ENCODE measurements at regions not wholly inside any gene's neighbourhood (a gene's known extent, or its start where the extent isn't known, plus 50 kb on each side); places are given as distances from the start of the nearest gene placed in this dataset.

GRCh38 chr5:98570010-98570409 is 203.5 kb upstream of the RGMB start:
- no peak overlapping the region for H3K4me3 Mint-ChIP-seq
- peaks cover 5% of the 10 kb centered on the region for H3K4me1 Mint-ChIP-seq
- H3K36me3 Mint-ChIP-seq = peaks cover 3% of the 10 kb centered on the region; the same call in 1 of the 2 replicates
- TF ChIP-seq ZBTB21 (CRISPR knock-in tag; IDR thresholded peaks at IDR 0.05; ENCODE audit: borderline replicate concordance) (no peak), OVOL2 (CRISPR knock-in tag; IDR thresholded peaks at IDR 0.05; ENCODE audit: borderline replicate concordance) (no peak), JAZF1 (CRISPR knock-in tag; IDR thresholded peaks at IDR 0.05) (no peak), NR2C2 (CRISPR knock-in tag; IDR thresholded peaks at IDR 0.05) (no peak), ZBTB43 (CRISPR knock-in tag; IDR thresholded peaks at IDR 0.05) (no peak), AFF4 (CRISPR knock-in tag; IDR thresholded peaks at IDR 0.05; ENCODE audit: borderline replicate concordance) (no peak), CREM (CRISPR knock-in tag; IDR thresholded peaks at IDR 0.05) (no peak), PRRX2 (CRISPR knock-in tag; IDR thresholded peaks at IDR 0.05) (no peak), ELF4 (CRISPR knock-in tag; IDR thresholded peaks at IDR 0.05; ENCODE audit: low read depth) (no peak), ZNF138 (CRISPR knock-in tag; conservative IDR thresholded peaks at IDR 0.05) (no peak), SMAD4 (CRISPR knock-in tag; IDR thresholded peaks at IDR 0.05) (no peak)
- TF ChIP-seq, protein P1, sequence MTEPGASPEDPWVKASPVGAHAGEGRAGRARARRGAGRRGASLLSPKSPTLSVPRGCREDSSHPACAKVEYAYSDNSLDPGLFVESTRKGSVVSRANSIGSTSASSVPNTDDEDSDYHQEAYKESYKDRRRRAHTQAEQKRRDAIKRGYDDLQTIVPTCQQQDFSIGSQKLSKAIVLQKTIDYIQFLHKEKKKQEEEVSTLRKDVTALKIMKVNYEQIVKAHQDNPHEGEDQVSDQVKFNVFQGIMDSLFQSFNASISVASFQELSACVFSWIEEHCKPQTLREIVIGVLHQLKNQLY (CRISPR knock-in tag; IDR thresholded peaks at IDR 0.05) = no peak
- TF ChIP-seq, protein P2, sequence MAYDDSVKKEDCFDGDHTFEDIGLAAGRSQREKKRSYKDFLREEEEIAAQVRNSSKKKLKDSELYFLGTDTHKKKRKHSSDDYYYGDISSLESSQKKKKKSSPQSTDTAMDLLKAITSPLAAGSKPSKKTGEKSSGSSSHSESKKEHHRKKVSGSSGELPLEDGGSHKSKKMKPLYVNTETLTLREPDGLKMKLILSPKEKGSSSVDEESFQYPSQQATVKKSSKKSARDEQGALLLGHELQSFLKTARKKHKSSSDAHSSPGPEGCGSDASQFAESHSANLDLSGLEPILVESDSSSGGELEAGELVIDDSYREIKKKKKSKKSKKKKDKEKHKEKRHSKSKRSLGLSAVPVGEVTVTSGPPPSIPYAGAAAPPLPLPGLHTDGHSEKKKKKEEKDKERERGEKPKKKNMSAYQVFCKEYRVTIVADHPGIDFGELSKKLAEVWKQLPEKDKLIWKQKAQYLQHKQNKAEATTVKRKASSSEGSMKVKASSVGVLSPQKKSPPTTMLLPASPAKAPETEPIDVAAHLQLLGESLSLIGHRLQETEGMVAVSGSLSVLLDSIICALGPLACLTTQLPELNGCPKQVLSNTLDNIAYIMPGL (CRISPR knock-in tag; IDR thresholded peaks at IDR 0.05) = no peak
- TF ChIP-seq, protein P3, sequence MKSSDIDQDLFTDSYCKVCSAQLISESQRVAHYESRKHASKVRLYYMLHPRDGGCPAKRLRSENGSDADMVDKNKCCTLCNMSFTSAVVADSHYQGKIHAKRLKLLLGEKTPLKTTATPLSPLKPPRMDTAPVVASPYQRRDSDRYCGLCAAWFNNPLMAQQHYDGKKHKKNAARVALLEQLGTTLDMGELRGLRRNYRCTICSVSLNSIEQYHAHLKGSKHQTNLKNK (CRISPR knock-in tag; IDR thresholded peaks at IDR 0.05) = no peak
- TF ChIP-seq, protein P4, sequence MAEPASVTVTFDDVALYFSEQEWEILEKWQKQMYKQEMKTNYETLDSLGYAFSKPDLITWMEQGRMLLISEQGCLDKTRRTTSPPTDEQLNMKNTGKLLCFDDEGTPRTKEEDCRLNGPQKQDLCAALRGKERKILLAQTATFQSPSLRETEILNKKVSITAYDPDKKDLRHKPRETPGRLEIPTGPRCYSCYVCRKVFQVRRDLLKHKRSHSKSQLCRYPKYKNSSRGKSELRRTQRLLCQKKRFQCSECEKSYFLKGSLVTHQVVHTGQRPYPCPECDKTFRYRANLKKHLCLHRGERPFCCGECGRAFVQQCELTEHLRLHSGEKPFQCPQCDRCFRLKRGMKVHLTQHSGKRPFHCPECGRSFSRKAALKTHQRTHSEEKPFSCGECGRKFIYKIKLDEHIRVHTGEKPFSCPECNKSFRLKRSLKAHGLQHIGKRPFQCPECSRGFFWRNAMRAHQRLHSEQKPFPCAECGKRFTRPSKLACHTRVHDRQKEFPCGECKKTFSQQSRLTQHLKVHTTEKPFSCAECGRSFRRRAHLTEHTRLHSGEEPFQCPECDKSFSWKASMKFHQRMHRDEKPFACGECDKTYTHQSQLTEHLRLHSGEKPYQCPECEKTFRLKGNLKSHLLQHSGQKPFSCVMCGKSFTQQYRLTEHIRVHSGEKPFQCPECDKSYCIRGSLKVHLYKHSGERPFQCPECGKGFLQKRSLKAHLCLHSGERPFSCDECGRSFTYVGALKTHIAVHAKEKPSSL (CRISPR knock-in tag; conservative IDR thresholded peaks at IDR 0.05) = no peak
- TF ChIP-seq, protein P5, sequence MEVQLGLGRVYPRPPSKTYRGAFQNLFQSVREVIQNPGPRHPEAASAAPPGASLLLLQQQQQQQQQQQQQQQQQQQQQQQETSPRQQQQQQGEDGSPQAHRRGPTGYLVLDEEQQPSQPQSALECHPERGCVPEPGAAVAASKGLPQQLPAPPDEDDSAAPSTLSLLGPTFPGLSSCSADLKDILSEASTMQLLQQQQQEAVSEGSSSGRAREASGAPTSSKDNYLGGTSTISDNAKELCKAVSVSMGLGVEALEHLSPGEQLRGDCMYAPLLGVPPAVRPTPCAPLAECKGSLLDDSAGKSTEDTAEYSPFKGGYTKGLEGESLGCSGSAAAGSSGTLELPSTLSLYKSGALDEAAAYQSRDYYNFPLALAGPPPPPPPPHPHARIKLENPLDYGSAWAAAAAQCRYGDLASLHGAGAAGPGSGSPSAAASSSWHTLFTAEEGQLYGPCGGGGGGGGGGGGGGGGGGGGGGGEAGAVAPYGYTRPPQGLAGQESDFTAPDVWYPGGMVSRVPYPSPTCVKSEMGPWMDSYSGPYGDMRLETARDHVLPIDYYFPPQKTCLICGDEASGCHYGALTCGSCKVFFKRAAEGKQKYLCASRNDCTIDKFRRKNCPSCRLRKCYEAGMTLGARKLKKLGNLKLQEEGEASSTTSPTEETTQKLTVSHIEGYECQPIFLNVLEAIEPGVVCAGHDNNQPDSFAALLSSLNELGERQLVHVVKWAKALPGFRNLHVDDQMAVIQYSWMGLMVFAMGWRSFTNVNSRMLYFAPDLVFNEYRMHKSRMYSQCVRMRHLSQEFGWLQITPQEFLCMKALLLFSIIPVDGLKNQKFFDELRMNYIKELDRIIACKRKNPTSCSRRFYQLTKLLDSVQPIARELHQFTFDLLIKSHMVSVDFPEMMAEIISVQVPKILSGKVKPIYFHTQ (CRISPR knock-in tag; IDR thresholded peaks at IDR 0.05) = no peak
- ATAC-seq (no peak), DNase-seq (ENCODE audit: low spot score) (no peak)
- H3K9me3 Mint-ChIP-seq = peaks cover 15% of the 10 kb centered on the region
- H3K27ac Mint-ChIP-seq = no peak overlapping the region
- H3K27me3 Mint-ChIP-seq (ENCODE audit: low read depth) = no peaks in the 10 kb centered on the region
- POLR2A ChIA-PET = no interaction called here
- CTCF ChIA-PET = no interaction called here

Data from WTC11 (cell line).